Mucosa of descending colon (tissue), 3 donors: ENCODE measurements at regions not wholly inside any gene's neighbourhood (a gene's known extent, or its start where the extent isn't known, plus 50 kb on each side); places are given as distances from the start of the nearest gene placed in this dataset.
A peak's percentile ranks its signal among the peaks of the same experiment; 100 is the strongest.
"Not testable (repeated sequence)": the region's sequence is repeated elsewhere in the genome, so short reads cannot be mapped to it uniquely, and the experiment has no call there.

Source experiments
- ATAC-seq: fragments of 200-7000 bp; cut with Tn5 transposase; one replicate; pipeline ENCODE4 v1.9.1; 2020; ENCODE audit warnings: mild to moderate bottlenecking, moderate library complexity
- DNase-seq, 3 donors: peaks; one replicate each; pipeline ENCODE4 v3.0.0-alpha.2; 2020
- H3K36me3 ChIP-seq: fragments of 200-600 bp; one replicate; pipeline ENCODE4 v1.8.0; 2021; ENCODE audit warnings: low read depth, mild to moderate bottlenecking
- H3K4me1 ChIP-seq: fragments of 200-600 bp; one replicate; pipeline ENCODE4 v1.8.0; 2021; ENCODE audit warnings: low read depth, mild to moderate bottlenecking
- H3K4me3 ChIP-seq: fragments of 200-600 bp; one replicate; pipeline ENCODE4 v1.8.0; 2021; ENCODE audit warnings: mild to moderate bottlenecking
- H3K9me3 ChIP-seq: fragments of 200-600 bp; one replicate; pipeline ENCODE4 v1.8.0; 2021; ENCODE audit warnings: mild to moderate bottlenecking
- CTCF ChIP-seq: fragments of 200-600 bp; IDR thresholded peaks from one replicate; pipeline ENCODE4 v1.8.0; 2022; ENCODE audit warnings: antibody characterized with exemption, mild to moderate bottlenecking
- intact Hi-C, 2 donors: fragments of 100-400 bp; cut with DNase I in 1 of 2; cut with micrococcal nuclease in 1 of 2; formaldehyde crosslinking; loops; one replicate each; pipeline versions ENCODE4 v1.11.0 to v1.11.1; 2022; cut with DNase I, micrococcal nuclease
- donor health status: DM: no; HTN: no; CAD: no; lungs with moderate emphysema.
- donor health status: DM: no; HTN: no; CAD: no.
- donor health status: DM: no; HTN: yes; CAD: no.

GRCh38 chr4:9696561-9696960, 84.9 kb upstream of the DRD5 start:
- H3K4me3 ChIP-seq, H3K36me3 ChIP-seq, H3K4me1 ChIP-seq, ATAC-seq, H3K9me3 ChIP-seq, intact Hi-C loops, DNase-seq: not testable (repeated sequence)

- ATAC-seq, H3K36me3 ChIP-seq, H3K4me3 ChIP-seq, H3K4me1 ChIP-seq, H3K9me3 ChIP-seq, intact Hi-C loops, DNase-seq: not testable (repeated sequence)
These were observed 79.4 kb upstream of the DRD5 start for GRCh38 chr4:9702019-9702418.

GRCh38 chr4:9702696-9703095, 78.7 kb upstream of the DRD5 start:
- H3K4me1 ChIP-seq, intact Hi-C loops, DNase-seq, H3K9me3 ChIP-seq, ATAC-seq, H3K36me3 ChIP-seq, H3K4me3 ChIP-seq: not testable (repeated sequence)

GRCh38 chr4:9703391-9703790, 78.0 kb upstream of the DRD5 start:
- Histone ChIP-seq H3K9me3 (no peaks in the 10 kb centered on the region), H3K4me1 (no peaks in the 10 kb centered on the region), H3K4me3 (no peak overlapping the region), H3K36me3 (no peaks in the 10 kb centered on the region)
- intact Hi-C loops = no loop called here
- peak; percentile 79 for TF ChIP-seq CTCF
- peak; percentile 71 to 88 (median 87) for DNase-seq
- ATAC-seq = peak; percentile 68

- H3K9me3 ChIP-seq, H3K4me3 ChIP-seq, ATAC-seq, H3K4me1 ChIP-seq, H3K36me3 ChIP-seq, intact Hi-C loops, DNase-seq: not testable (repeated sequence)
These were observed 77.3 kb upstream of the DRD5 start for GRCh38 chr4:9704126-9704525.

GRCh38 chr4:9704551-9705332, 76.7 kb upstream of the DRD5 start:
- ATAC-seq = no peak
- intact Hi-C loops = no loop called here
- peak in 2 of 3 donors; percentile 30 to 60 for DNase-seq
- Histone ChIP-seq H3K4me1 (no peaks in the 10 kb centered on the region), H3K4me3 (no peak overlapping the region), H3K36me3 (no peaks in the 10 kb centered on the region), H3K9me3 (no peaks in the 10 kb centered on the region)
- no peak for TF ChIP-seq CTCF

- H3K36me3 ChIP-seq, H3K4me3 ChIP-seq, H3K9me3 ChIP-seq, intact Hi-C loops, H3K4me1 ChIP-seq: not testable (repeated sequence)
- peak; percentile 84 for ATAC-seq
- peak; percentile 87 to 93 (median 91) for DNase-seq
These were observed 74.2 kb upstream of the DRD5 start for GRCh38 chr4:9707281-9707680.

- ATAC-seq, H3K4me1 ChIP-seq, H3K4me3 ChIP-seq, DNase-seq, H3K36me3 ChIP-seq, H3K9me3 ChIP-seq, intact Hi-C loops: not testable (repeated sequence)
These were observed 73.5 kb upstream of the DRD5 start for GRCh38 chr4:9707936-9708335.

- TF ChIP-seq CTCF = no peak
- ATAC-seq (no peak), DNase-seq (no peak)
- intact Hi-C loops = no loop called here
- H3K36me3 ChIP-seq = no peaks in the 10 kb centered on the region
- no peaks in the 10 kb centered on the region for H3K4me1 ChIP-seq
- no peaks in the 10 kb centered on the region for H3K9me3 ChIP-seq
- no peak overlapping the region for H3K4me3 ChIP-seq
These were observed 71.7 kb upstream of the DRD5 start for GRCh38 chr4:9709724-9710123.

- DNase-seq, H3K4me3 ChIP-seq, intact Hi-C loops, H3K4me1 ChIP-seq, ATAC-seq, H3K36me3 ChIP-seq, H3K9me3 ChIP-seq: not testable (repeated sequence)
These were observed 66.2 kb upstream of the DRD5 start for GRCh38 chr4:9715271-9715670.
